ENCODE measurements at regions not wholly inside any gene's neighbourhood (a gene's known extent, or its start where the extent isn't known, plus 50 kb on each side); places are given as distances from the start of the nearest gene placed in this dataset.

- no peak for DNase-seq (ENCODE audit: low spot score)
- no peak for FAIRE-seq
Observed at GRCh38 chr2:48098539-48098938, 192.2 kb upstream of the FBXO11 start.

GRCh38 chr2:48104418-48104817, 198.1 kb upstream of the FBXO11 start:
- DNase-seq (ENCODE audit: low spot score), result no peak
- FAIRE-seq, result no peak

- FAIRE-seq, result no peak
- DNase-seq (ENCODE audit: low spot score), result no peak
Observed at GRCh38 chr2:48105848-48106247, 199.6 kb upstream of the FBXO11 start.

GRCh38 chr2:48107326-48107925, 201.1 kb upstream of the FBXO11 start:
- no peak for FAIRE-seq
- DNase-seq (ENCODE audit: low spot score), result peak; percentile 31

- DNase-seq (ENCODE audit: low spot score) (no peak), FAIRE-seq (no peak)
Observed at GRCh38 chr2:48108455-48108854, 202.2 kb upstream of the FBXO11 start.

GRCh38 chr2:48109491-48110204, 203.3 kb upstream of the FBXO11 start:
- DNase-seq (ENCODE audit: low spot score) (no peak), FAIRE-seq (no peak)

- DNase-seq (ENCODE audit: low spot score) (no peak), FAIRE-seq (no peak)
Observed at GRCh38 chr2:48110492-48110891, 204.0 kb upstream of the FOXN2 start.

GRCh38 chr2:48112911-48113680, 201.4 kb upstream of the FOXN2 start:
- no peak for FAIRE-seq
- DNase-seq (ENCODE audit: low spot score), result no peak

- DNase-seq (ENCODE audit: low spot score) (no peak), FAIRE-seq (no peak)
Observed at GRCh38 chr2:48113767-48114166, 200.7 kb upstream of the FOXN2 start.

GRCh38 chr2:48114256-48114655, 200.2 kb upstream of the FOXN2 start:
- DNase-seq (ENCODE audit: low spot score), result peak; percentile 51
- FAIRE-seq, result no peak

- DNase-seq (ENCODE audit: low spot score), result no peak
- no peak for FAIRE-seq
Observed at GRCh38 chr2:48116497-48116896, 198.0 kb upstream of the FOXN2 start.

GRCh38 chr2:48118895-48119294, 195.6 kb upstream of the FOXN2 start:
- DNase-seq (ENCODE audit: low spot score) (no peak), FAIRE-seq (no peak)

GRCh38 chr2:48120112-48120511, 194.4 kb upstream of the FOXN2 start:
- DNase-seq (ENCODE audit: low spot score), result no peak
- no peak for FAIRE-seq

GRCh38 chr2:48120759-48121242, 193.7 kb upstream of the FOXN2 start:
- DNase-seq (ENCODE audit: low spot score) (no peak), FAIRE-seq (no peak)

- FAIRE-seq (no peak), DNase-seq (ENCODE audit: low spot score) (no peak)
Observed at GRCh38 chr2:48122166-48122565, 192.3 kb upstream of the FOXN2 start.

- FAIRE-seq (no peak), DNase-seq (ENCODE audit: low spot score) (no peak)
Observed at GRCh38 chr2:48124592-48124991, 189.9 kb upstream of the FOXN2 start.

GRCh38 chr2:48126162-48126561, 188.3 kb upstream of the FOXN2 start:
- FAIRE-seq (no peak), DNase-seq (ENCODE audit: low spot score) (no peak)

- DNase-seq (ENCODE audit: low spot score) (no peak), FAIRE-seq (no peak)
Observed at GRCh38 chr2:48127612-48128191, 186.8 kb upstream of the FOXN2 start.

- DNase-seq (ENCODE audit: low spot score) (no peak), FAIRE-seq (no peak)
Observed at GRCh38 chr2:48129293-48129950, 185.1 kb upstream of the FOXN2 start.

GRCh38 chr2:48131539-48132270, 182.8 kb upstream of the FOXN2 start:
- FAIRE-seq, result no peak

GRCh38 chr2:48132271-48132625, 182.2 kb upstream of the FOXN2 start:
- no peak for DNase-seq (ENCODE audit: low spot score)

More at GRCh38 chr2:48131539-48132270, 182.8 kb upstream of the FOXN2 start:
- DNase-seq (ENCODE audit: low spot score), result no peak

More at GRCh38 chr2:48132271-48132625, 182.2 kb upstream of the FOXN2 start:
- no peak for FAIRE-seq
